Stimulated activated naive CD8-positive, alpha-beta T cell treated with anti-CD3 and anti-CD28 coated beads, Interleukin-15, Interleukin-2, amounts not matched to agents 100 U/mL and 50 U/mL, for 24 hours (primary cell): ENCODE measurements at regions not wholly inside any gene's neighbourhood (a gene's known extent, or its start where the extent isn't known, plus 50 kb on each side); places are given as distances from the start of the nearest gene placed in this dataset.
A peak's percentile ranks its signal among the peaks of the same experiment; 100 is the strongest.

ENCODE experiments used
- ATAC-seq: fragments of 150-1000 bp; cut with Tn5 transposase; one replicate; pipeline ENCODE4 v1.10.0; 2021
- DNase-seq: peaks from one replicate; pipeline ENCODE4 v3.0.0; 2021

GRCh38 chr7:106775975-106776607 lies 89.0 kb upstream of the PIK3CG start:
- DNase-seq (no peak), ATAC-seq (no peak)

- ATAC-seq, result no peak
- no peak for DNase-seq
Observed at GRCh38 chr7:106776618-106777347, 88.3 kb upstream of the PIK3CG start.

- DNase-seq (no peak), ATAC-seq (no peak)
Observed at GRCh38 chr7:106777674-106778299, 87.3 kb upstream of the PIK3CG start.

GRCh38 chr7:106778656-106779250 lies 86.3 kb upstream of the PIK3CG start:
- ATAC-seq (no peak), DNase-seq (no peak)

- no peak for ATAC-seq
- no peak for DNase-seq
Observed at GRCh38 chr7:106779877-106780276, 85.2 kb upstream of the PIK3CG start.

- DNase-seq (no peak), ATAC-seq (no peak)
Observed at GRCh38 chr7:106781007-106781406, 84.1 kb upstream of the PIK3CG start.

GRCh38 chr7:106781828-106782544 lies 83.1 kb upstream of the PIK3CG start:
- DNase-seq (no peak), ATAC-seq (no peak)

GRCh38 chr7:106783286-106783685 lies 81.8 kb upstream of the PIK3CG start:
- no peak for ATAC-seq
- no peak for DNase-seq

- ATAC-seq (no peak), DNase-seq (no peak)
Observed at GRCh38 chr7:106788637-106789036, 76.4 kb upstream of the PIK3CG start.

- ATAC-seq (no peak), DNase-seq (no peak)
Observed at GRCh38 chr7:106791526-106791925, 73.6 kb upstream of the PIK3CG start.

GRCh38 chr7:106792233-106792926 lies 72.7 kb upstream of the PIK3CG start:
- no peak for DNase-seq
- no peak for ATAC-seq

GRCh38 chr7:106793015-106793975 lies 71.8 kb upstream of the PIK3CG start:
- peak; percentile 48 for DNase-seq
- ATAC-seq, result no peak

GRCh38 chr7:106794276-106795083 lies 70.6 kb upstream of the PIK3CG start:
- ATAC-seq (no peak), DNase-seq (no peak)

GRCh38 chr7:106795084-106795876 lies 69.8 kb upstream of the PIK3CG start:
- no peak for DNase-seq
- no peak for ATAC-seq

- ATAC-seq (no peak), DNase-seq (no peak)
Observed at GRCh38 chr7:106795877-106796231, 69.2 kb upstream of the PIK3CG start.

GRCh38 chr7:106797937-106798336 lies 67.1 kb upstream of the PIK3CG start:
- ATAC-seq, result no peak

GRCh38 chr7:106802589-106802988 lies 62.5 kb upstream of the PIK3CG start:
- DNase-seq, result no peak
- no peak for ATAC-seq

More at GRCh38 chr7:106797937-106798336, 67.1 kb upstream of the PIK3CG start:
- no peak for DNase-seq

GRCh38 chr7:106806556-106806955 lies 58.5 kb upstream of the PIK3CG start:
- no peak for ATAC-seq
- no peak for DNase-seq

- DNase-seq (no peak), ATAC-seq (no peak)
Observed at GRCh38 chr7:106807474-106807873, 57.6 kb upstream of the PIK3CG start.
